ENCODE measurements at regions not wholly inside any gene's neighbourhood (a gene's known extent, or its start where the extent isn't known, plus 50 kb on each side); places are given as distances from the start of the nearest gene placed in this dataset.

DNA sequence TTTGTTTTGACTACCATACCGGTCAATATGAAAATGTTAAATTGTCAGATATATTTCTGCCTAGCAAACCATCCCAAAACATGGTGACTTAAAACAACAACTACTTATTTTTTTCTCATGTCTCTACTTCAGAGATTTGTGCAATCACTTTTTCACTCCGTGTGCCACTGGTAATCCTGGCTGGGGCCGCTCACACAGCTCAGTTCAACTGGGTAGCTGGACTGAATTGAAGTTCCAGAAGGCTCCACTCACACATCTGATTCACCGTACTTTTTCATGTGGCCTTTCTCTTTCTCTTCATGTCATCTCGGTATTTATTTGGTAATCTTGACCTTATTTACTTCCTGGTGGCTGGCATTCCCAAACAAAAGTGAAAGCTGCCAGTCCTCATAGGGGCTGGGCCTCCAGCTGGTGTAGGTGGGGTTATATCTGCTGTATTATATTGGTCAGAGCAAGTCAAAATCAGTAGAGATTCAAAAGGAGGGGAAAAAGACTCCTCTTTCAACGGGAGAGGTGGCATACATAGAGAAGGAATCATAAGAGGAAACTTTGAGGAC, 513.9 kb upstream of the NXPH2 start:
- Mint-ChIP-seq H3K4me3 (no peak overlapping the region), H3K27me3 (no peaks in the 10 kb centered on the region), H3K27ac (no peak overlapping the region), H3K4me1 (no peaks in the 10 kb centered on the region), H3K9me3 (peaks cover 9% of the 10 kb centered on the region), H3K36me3 (no peaks in the 10 kb centered on the region)
- ATAC-seq: no peak

DNA sequence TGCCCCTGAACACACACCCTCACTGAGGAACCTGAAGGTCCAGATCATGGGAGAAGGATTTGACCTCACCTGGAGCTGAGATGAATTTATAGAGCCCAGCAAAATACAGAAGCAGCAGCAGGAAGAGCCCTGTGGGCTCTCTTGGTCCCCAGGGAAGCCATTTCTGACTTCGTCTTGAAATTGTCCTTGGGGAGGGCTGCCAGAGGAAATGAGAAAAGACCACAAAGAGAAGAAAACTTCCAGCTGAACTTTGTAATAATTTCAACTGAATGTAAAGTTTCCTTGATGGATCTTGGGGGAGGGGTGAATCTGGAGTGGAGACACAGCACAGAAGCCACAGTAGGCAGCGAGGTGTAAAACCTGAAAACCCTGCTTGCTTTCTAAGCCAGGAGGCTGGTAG, 500.9 kb upstream of the NXPH2 start:
- H3K27ac Mint-ChIP-seq: no peak overlapping the region
- H3K27me3 Mint-ChIP-seq: no peaks in the 10 kb centered on the region
- peaks cover 14% of the 10 kb centered on the region for H3K9me3 Mint-ChIP-seq
- no peak for ATAC-seq
- H3K4me3 Mint-ChIP-seq: no peak overlapping the region
- H3K4me1 Mint-ChIP-seq: no peaks in the 10 kb centered on the region
- H3K36me3 Mint-ChIP-seq: no peaks in the 10 kb centered on the region

DNA sequence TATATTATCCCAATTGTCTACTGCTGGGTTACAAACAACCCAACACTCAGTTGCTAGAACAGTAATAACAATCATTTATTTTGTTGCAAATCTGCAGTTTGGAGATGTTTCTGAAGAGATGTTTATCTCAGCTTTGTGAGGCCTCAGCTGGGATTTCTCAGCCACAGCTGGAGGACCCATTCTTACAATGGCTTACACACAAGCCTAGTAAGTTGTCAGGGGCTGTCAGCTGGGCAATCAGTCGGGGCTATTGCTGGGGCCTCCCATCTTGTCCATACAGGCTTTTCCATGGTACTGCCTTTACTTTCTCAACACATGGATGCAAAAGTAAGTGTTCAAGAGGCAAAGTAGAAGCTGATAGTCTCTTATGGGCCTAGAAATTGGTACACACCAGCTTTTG, 491.7 kb upstream of the NXPH2 start:
- H3K27ac Mint-ChIP-seq: no peak overlapping the region
- no peaks in the 10 kb centered on the region for H3K27me3 Mint-ChIP-seq
- H3K9me3 Mint-ChIP-seq: peaks cover 2% of the 10 kb centered on the region
- no peak overlapping the region for H3K4me3 Mint-ChIP-seq
- H3K36me3 Mint-ChIP-seq: no peaks in the 10 kb centered on the region
- ATAC-seq: peak; percentile 36
- no peaks in the 10 kb centered on the region for H3K4me1 Mint-ChIP-seq

GRCh38 chr2:139271149-139271548, 491.0 kb upstream of the NXPH2 start:
- no peaks in the 10 kb centered on the region for H3K27me3 Mint-ChIP-seq
- peaks cover 3% of the 10 kb centered on the region for H3K9me3 Mint-ChIP-seq
- H3K27ac Mint-ChIP-seq: no peak overlapping the region
- no peaks in the 10 kb centered on the region for H3K4me1 Mint-ChIP-seq
- no peak overlapping the region for H3K4me3 Mint-ChIP-seq
- ATAC-seq: peak; percentile 41
- no peaks in the 10 kb centered on the region for H3K36me3 Mint-ChIP-seq

DNA sequence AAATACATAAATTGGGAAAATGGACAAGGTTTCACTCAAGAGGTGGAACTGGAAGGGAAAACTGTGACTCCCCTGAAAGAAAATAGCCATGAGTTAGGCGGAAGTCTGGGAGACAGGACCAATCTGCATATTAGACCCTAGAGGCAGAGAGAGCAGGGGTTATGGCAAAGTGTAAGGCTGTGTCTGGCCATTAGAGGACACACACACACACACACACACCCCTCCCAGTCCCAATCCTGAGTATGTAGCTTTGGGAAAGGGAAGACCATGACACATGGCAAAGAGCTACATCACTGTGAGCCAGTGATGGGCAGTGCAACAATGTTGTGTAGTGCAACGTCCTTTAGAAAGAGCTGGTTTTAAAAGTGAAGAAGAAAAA, 479.9 kb upstream of the NXPH2 start:
- no peak overlapping the region for H3K27ac Mint-ChIP-seq
- H3K4me1 Mint-ChIP-seq: no peaks in the 10 kb centered on the region
- H3K36me3 Mint-ChIP-seq: no peaks in the 10 kb centered on the region
- peaks cover 4% of the 10 kb centered on the region for H3K9me3 Mint-ChIP-seq
- H3K27me3 Mint-ChIP-seq: no peaks in the 10 kb centered on the region
- ATAC-seq: peak; percentile 36
- H3K4me3 Mint-ChIP-seq: no peak overlapping the region

- no peak overlapping the region for H3K4me3 Mint-ChIP-seq
- H3K9me3 Mint-ChIP-seq: peaks cover 4% of the 10 kb centered on the region
- no peak overlapping the region for H3K27ac Mint-ChIP-seq
- H3K27me3 Mint-ChIP-seq: no peaks in the 10 kb centered on the region
- ATAC-seq: no peak
- no peaks in the 10 kb centered on the region for H3K36me3 Mint-ChIP-seq
- no peaks in the 10 kb centered on the region for H3K4me1 Mint-ChIP-seq
These were observed 479.3 kb upstream of the NXPH2 start for GRCh38 chr2:139259422-139260051.

GRCh38 chr2:139241286-139241685, 461.1 kb upstream of the NXPH2 start:
- no peak overlapping the region for H3K4me3 Mint-ChIP-seq
- no peak for ATAC-seq

DNA sequence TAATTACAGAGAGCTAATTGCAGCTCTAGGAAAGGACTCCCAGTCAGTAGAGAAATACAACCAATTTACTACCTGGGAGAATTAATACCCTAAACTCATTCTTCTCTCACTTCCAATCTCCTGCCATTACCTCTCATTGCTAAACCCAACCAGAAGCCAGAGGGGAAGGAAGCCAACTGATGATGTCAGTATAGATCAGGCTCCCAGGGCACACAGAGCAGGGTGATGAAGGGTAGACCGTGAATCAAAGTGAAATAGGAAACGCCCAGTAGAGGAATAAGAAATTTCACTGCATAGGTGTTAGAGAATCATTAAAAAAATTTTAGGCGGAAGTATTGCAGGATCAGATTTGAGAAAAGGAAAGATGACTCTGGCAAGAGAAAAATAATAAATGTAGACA, 456.8 kb upstream of the NXPH2 start:
- Mint-ChIP-seq H3K36me3 (no peaks in the 10 kb centered on the region), H3K9me3 (peaks cover 9% of the 10 kb centered on the region), H3K4me1 (no peaks in the 10 kb centered on the region), H3K27me3 (no peaks in the 10 kb centered on the region), H3K27ac (no peak overlapping the region), H3K4me3 (no peak overlapping the region)
- no peak for ATAC-seq

More at GRCh38 chr2:139241286-139241685, 461.1 kb upstream of the NXPH2 start:
- Mint-ChIP-seq H3K4me1 (no peaks in the 10 kb centered on the region), H3K9me3 (peaks cover 11% of the 10 kb centered on the region), H3K27ac (no peak overlapping the region), H3K27me3 (no peaks in the 10 kb centered on the region), H3K36me3 (no peaks in the 10 kb centered on the region)

GRCh38 chr2:139230881-139231280, 450.7 kb upstream of the NXPH2 start:
- no peak for ATAC-seq
- H3K27ac Mint-ChIP-seq: no peak overlapping the region
- no peaks in the 10 kb centered on the region for H3K27me3 Mint-ChIP-seq
- H3K36me3 Mint-ChIP-seq: no peaks in the 10 kb centered on the region
- no peaks in the 10 kb centered on the region for H3K4me1 Mint-ChIP-seq
- no peak overlapping the region for H3K4me3 Mint-ChIP-seq
- peaks cover 3% of the 10 kb centered on the region for H3K9me3 Mint-ChIP-seq

- Mint-ChIP-seq H3K4me1 (no peaks in the 10 kb centered on the region), H3K36me3 (no peaks in the 10 kb centered on the region), H3K4me3 (no peak overlapping the region), H3K27me3 (no peaks in the 10 kb centered on the region), H3K27ac (no peak overlapping the region), H3K9me3 (peaks cover 6% of the 10 kb centered on the region)
- no peak for ATAC-seq
These were observed 448.1 kb upstream of the NXPH2 start for GRCh38 chr2:139228276-139228675.

- H3K36me3 Mint-ChIP-seq: no peaks in the 10 kb centered on the region
- no peak for ATAC-seq
- no peak overlapping the region for H3K27ac Mint-ChIP-seq
- no peaks in the 10 kb centered on the region for H3K27me3 Mint-ChIP-seq
- H3K9me3 Mint-ChIP-seq: peaks cover 6% of the 10 kb centered on the region
- H3K4me1 Mint-ChIP-seq: no peaks in the 10 kb centered on the region
- no peak overlapping the region for H3K4me3 Mint-ChIP-seq
These were observed 445.8 kb upstream of the NXPH2 start for GRCh38 chr2:139225961-139226360.

GRCh38 chr2:139218181-139218580, 438.0 kb upstream of the NXPH2 start:
- no peak overlapping the region for H3K27ac Mint-ChIP-seq
- no peak for ATAC-seq
- no peaks in the 10 kb centered on the region for H3K36me3 Mint-ChIP-seq
- no peaks in the 10 kb centered on the region for H3K4me1 Mint-ChIP-seq
- peaks cover 9% of the 10 kb centered on the region for H3K9me3 Mint-ChIP-seq
- no peak overlapping the region for H3K4me3 Mint-ChIP-seq
- no peaks in the 10 kb centered on the region for H3K27me3 Mint-ChIP-seq

- Mint-ChIP-seq H3K27me3 (no peaks in the 10 kb centered on the region), H3K27ac (no peak overlapping the region), H3K36me3 (no peaks in the 10 kb centered on the region), H3K9me3 (peaks cover 9% of the 10 kb centered on the region), H3K4me1 (no peaks in the 10 kb centered on the region), H3K4me3 (no peak overlapping the region)
- ATAC-seq: no peak
These were observed 437.5 kb upstream of the NXPH2 start for GRCh38 chr2:139217641-139218040.

GRCh38 chr2:139216435-139216834, 436.2 kb upstream of the NXPH2 start:
- H3K4me3 Mint-ChIP-seq: no peak overlapping the region
- H3K9me3 Mint-ChIP-seq: peaks cover 11% of the 10 kb centered on the region
- H3K27me3 Mint-ChIP-seq: no peaks in the 10 kb centered on the region
- no peak for ATAC-seq
- no peaks in the 10 kb centered on the region for H3K36me3 Mint-ChIP-seq
- no peak overlapping the region for H3K27ac Mint-ChIP-seq
- no peaks in the 10 kb centered on the region for H3K4me1 Mint-ChIP-seq

GRCh38 chr2:139214801-139215200, 434.6 kb upstream of the NXPH2 start:
- H3K4me1 Mint-ChIP-seq: no peaks in the 10 kb centered on the region
- H3K9me3 Mint-ChIP-seq: peaks cover 11% of the 10 kb centered on the region
- ATAC-seq: no peak
- H3K27ac Mint-ChIP-seq: no peak overlapping the region
- no peaks in the 10 kb centered on the region for H3K27me3 Mint-ChIP-seq
- H3K4me3 Mint-ChIP-seq: no peak overlapping the region
- no peaks in the 10 kb centered on the region for H3K36me3 Mint-ChIP-seq

- ATAC-seq: no peak
- no peak overlapping the region for H3K4me3 Mint-ChIP-seq
- H3K9me3 Mint-ChIP-seq: peaks cover 5% of the 10 kb centered on the region
- no peaks in the 10 kb centered on the region for H3K36me3 Mint-ChIP-seq
- H3K27me3 Mint-ChIP-seq: no peaks in the 10 kb centered on the region
- no peak overlapping the region for H3K27ac Mint-ChIP-seq
- H3K4me1 Mint-ChIP-seq: no peaks in the 10 kb centered on the region
These were observed 429.4 kb upstream of the NXPH2 start for GRCh38 chr2:139209586-139209985.
